ENCODE measurements at regions not wholly inside any gene's neighbourhood (a gene's known extent, or its start where the extent isn't known, plus 50 kb on each side); places are given as distances from the start of the nearest gene placed in this dataset.

GRCh38 chr4:71251261-71251660 is 87.6 kb upstream of the SLC4A4 start:
- intact Hi-C loops (cut with micrococcal nuclease) = no loop called here
- Histone ChIP-seq H2AFZ (ENCODE audit: low read depth, low read length) (no peak overlapping the region), H3K4me2 (ENCODE audit: insufficient read depth, low read length) (no peak overlapping the region), H3K27me3 (ENCODE audit: control insufficient read depth in 2 of 2, insufficient read depth in 2 of 2, low read length in 2 of 2) (no peaks in the 10 kb centered on the region), H3K9ac (replicated peaks; ENCODE audit: extremely low read depth, insufficient read depth, low read length) (no peak overlapping the region), H3K4me3 (replicated peaks in 1 of 3; ENCODE audit: insufficient read depth in 1 of 3, low read depth in 1 of 3, low read length in 3 of 3) (no peak overlapping the region), H3K79me2 (ENCODE audit: control insufficient read depth, insufficient read depth, low read length) (no peaks in the 10 kb centered on the region), H3K4me1 (ENCODE audit: control insufficient read depth, extremely low read depth, insufficient read depth, low read length) (no peaks in the 10 kb centered on the region), H3K9me3 (replicated peaks; ENCODE audit: control insufficient read depth, insufficient read depth, low read length) (no peaks in the 10 kb centered on the region), H4K20me1 (replicated peaks; ENCODE audit: control insufficient read depth, extremely low read depth, insufficient read depth, low read length) (no peaks in the 10 kb centered on the region), H3K36me3 (ENCODE audit: control insufficient read depth in 2 of 2, extremely low read depth in 1 of 2, insufficient read depth in 2 of 2, low read length in 2 of 2) (no peaks in the 10 kb centered on the region), H3K9me1 (replicated peaks; ENCODE audit: control insufficient read depth, extremely low read depth, insufficient read depth, low read length) (no peaks in the 10 kb centered on the region), H3K27ac (ENCODE audit: insufficient read depth, low read depth, low read length) (no peak overlapping the region)
- no TSS peak for BruUV-seq (replicated peaks)
- FAIRE-seq = no peak
- dilution Hi-C loops (cut with MboI; ENCODE audit: extremely low pct_ligation_motif_present, low sequenced_read_pairs) = no loop called here
- POLR2A ChIA-PET = no interaction called here
- CTCF ChIA-PET = no interaction called here
- no peak for TF ChIP-seq GATA2 (IDR thresholded peaks at IDR 0.05; ENCODE audit: insufficient read depth, insufficient read length, low read depth, low read length)
- no peak for TF ChIP-seq POLR2A (IDR thresholded peaks at IDR 0.05; ENCODE audit: low read depth, low read length)
- no peak for TF ChIP-seq FOS (IDR thresholded peaks at IDR 0.05; ENCODE audit: borderline replicate concordance, insufficient read depth, low read length)
- TF ChIP-seq MAX (IDR thresholded peaks at IDR 0.05; ENCODE audit: insufficient read depth, insufficient read length) = no peak
- TF ChIP-seq MYC (IDR thresholded peaks at IDR 0.05; ENCODE audit: low read depth, low read length) = no peak
- DNase-seq (ENCODE audit: low read depth, low spot score) = no peak

- Histone ChIP-seq H3K9me3 (replicated peaks; ENCODE audit: control insufficient read depth, insufficient read depth, low read length) (no peaks in the 10 kb centered on the region), H3K27me3 (ENCODE audit: control insufficient read depth in 2 of 2, insufficient read depth in 2 of 2, low read length in 2 of 2) (no peaks in the 10 kb centered on the region), H3K9me1 (replicated peaks; ENCODE audit: control insufficient read depth, extremely low read depth, insufficient read depth, low read length) (no peaks in the 10 kb centered on the region), H3K27ac (ENCODE audit: insufficient read depth, low read depth, low read length) (no peak overlapping the region), H2AFZ (ENCODE audit: low read depth, low read length) (no peak overlapping the region), H3K79me2 (ENCODE audit: control insufficient read depth, insufficient read depth, low read length) (no peaks in the 10 kb centered on the region), H3K4me3 (replicated peaks in 1 of 3; ENCODE audit: insufficient read depth in 1 of 3, low read depth in 1 of 3, low read length in 3 of 3) (no peak overlapping the region), H4K20me1 (replicated peaks; ENCODE audit: control insufficient read depth, extremely low read depth, insufficient read depth, low read length) (no peaks in the 10 kb centered on the region), H3K9ac (replicated peaks; ENCODE audit: extremely low read depth, insufficient read depth, low read length) (no peak overlapping the region), H3K36me3 (ENCODE audit: control insufficient read depth in 2 of 2, extremely low read depth in 1 of 2, insufficient read depth in 2 of 2, low read length in 2 of 2) (no peaks in the 10 kb centered on the region), H3K4me2 (ENCODE audit: insufficient read depth, low read length) (no peak overlapping the region), H3K4me1 (ENCODE audit: control insufficient read depth, extremely low read depth, insufficient read depth, low read length) (no peaks in the 10 kb centered on the region)
- dilution Hi-C loops (cut with MboI; ENCODE audit: extremely low pct_ligation_motif_present, low sequenced_read_pairs) = no loop called here
- DNase-seq (ENCODE audit: low read depth, low spot score) (peak; percentile 6), FAIRE-seq (no peak)
- BruUV-seq (replicated peaks) = no TSS peak
- TF ChIP-seq CTCF (IDR thresholded peaks at IDR 0.05; ENCODE audit: extremely low read depth in 1 of 2, insufficient read depth in 1 of 2, low read depth in 1 of 2, low read length in 2 of 2) (no peak), JUN (IDR thresholded peaks at IDR 0.05; ENCODE audit: borderline replicate concordance, insufficient read depth, insufficient read length, low read depth) (no peak), POLR2A (IDR thresholded peaks at IDR 0.05; ENCODE audit: low read depth, low read length) (no peak), FOS (IDR thresholded peaks at IDR 0.05; ENCODE audit: borderline replicate concordance, insufficient read depth, low read length) (no peak), GATA2 (IDR thresholded peaks at IDR 0.05; ENCODE audit: insufficient read depth, insufficient read length, low read depth, low read length) (no peak), POLR2AphosphoS5 (IDR thresholded peaks at IDR 0.05; ENCODE audit: insufficient read depth, low read depth, low read length) (no peak), MAX (IDR thresholded peaks at IDR 0.05; ENCODE audit: insufficient read depth, insufficient read length) (no peak), MYC (IDR thresholded peaks at IDR 0.05; ENCODE audit: low read depth, low read length) (no peak), EZH2 (IDR thresholded peaks at IDR 0.05; ENCODE audit: borderline replicate concordance, low read depth, low read length, severe bottlenecking) (no peak)
- CTCF ChIA-PET = no interaction called here
- intact Hi-C loops (cut with micrococcal nuclease) = no loop called here
- POLR2A ChIA-PET = no interaction called here
Measured at GRCh38 chr4:71253545-71253944, 85.3 kb upstream of the SLC4A4 start.

All from endothelial cell of umbilical vein (primary cell).